ENCODE measurements at regions not wholly inside any gene's neighbourhood (a gene's known extent, or its start where the extent isn't known, plus 50 kb on each side); places are given as distances from the start of the nearest gene placed in this dataset.
"Not testable (repeated sequence)": the region's sequence is repeated elsewhere in the genome, so short reads cannot be mapped to it uniquely, and the experiment has no call there.

- H3K36me3 ChIP-seq, result no peaks in the 10 kb centered on the region
- no peaks in the 10 kb centered on the region for H3K27me3 ChIP-seq
- no peak for DNase-seq
Observed at GRCh38 chr15:58378241-58379085, 53.3 kb upstream of the LIPC start.

GRCh38 chr15:58379454-58379853 is 52.3 kb upstream of the LIPC start:
- H3K27me3 ChIP-seq; H3K9me3 ChIP-seq; ATAC-seq (ENCODE audit: low FRiP score in 2 of 2); H3K4me1 ChIP-seq; H3K36me3 ChIP-seq; H3K27ac ChIP-seq; DNase-seq; H3K4me3 ChIP-seq: not testable (repeated sequence)

More at GRCh38 chr15:58378241-58379085, 53.3 kb upstream of the LIPC start:
- H3K27ac ChIP-seq, result no peak overlapping the region
- no peaks in the 10 kb centered on the region for H3K4me1 ChIP-seq
- no peak overlapping the region for H3K4me3 ChIP-seq
- ATAC-seq (ENCODE audit: low FRiP score in 2 of 2), result no peak
- no peak for TF ChIP-seq POLR2AphosphoS5 (IDR thresholded peaks at IDR 0.05)
- TF ChIP-seq POLR2A (IDR thresholded peaks at IDR 0.05), result no peak
- TF ChIP-seq EP300 (IDR thresholded peaks at IDR 0.05), result no peak
- no peak for TF ChIP-seq CTCF (IDR thresholded peaks at IDR 0.05)
- 84 to 86% methylated on average over 6 of the region's 6 CpGs for WGBS, 2 donors
- peaks cover 0 to 5% (median 2%) of the 10 kb centered on the region in 4 donors for H3K9me3 ChIP-seq

GRCh38 chr15:58380280-58380945 is 51.4 kb upstream of the LIPC start:
- no peak for ATAC-seq (ENCODE audit: low FRiP score in 2 of 2)
- no peaks in the 10 kb centered on the region for H3K4me1 ChIP-seq
- peaks cover 0 to 5% (median 2%) of the 10 kb centered on the region in 4 donors for H3K9me3 ChIP-seq
- TF ChIP-seq CTCF (IDR thresholded peaks at IDR 0.05) (no peak), POLR2AphosphoS5 (IDR thresholded peaks at IDR 0.05) (no peak), EP300 (IDR thresholded peaks at IDR 0.05) (no peak), POLR2A (IDR thresholded peaks at IDR 0.05) (no peak)
- no peaks in the 10 kb centered on the region for H3K27me3 ChIP-seq
- no peak overlapping the region for H3K4me3 ChIP-seq
- no peaks in the 10 kb centered on the region for H3K36me3 ChIP-seq
- no peak for DNase-seq
- H3K27ac ChIP-seq, result no peak overlapping the region
- WGBS, 2 donors, result 69 to 81% methylated on average over 4 of the region's 4 CpGs

- H3K27ac ChIP-seq, result no peak overlapping the region
- H3K4me3 ChIP-seq, result no peak overlapping the region
- H3K27me3 ChIP-seq, result no peaks in the 10 kb centered on the region
- H3K36me3 ChIP-seq, result no peaks in the 10 kb centered on the region
- DNase-seq (no peak), ATAC-seq (ENCODE audit: low FRiP score in 2 of 2) (no peak)
- peak in 1 of 4 donors; percentile 28 for TF ChIP-seq EP300 (IDR thresholded peaks at IDR 0.05)
- TF ChIP-seq CTCF (IDR thresholded peaks at IDR 0.05), result no peak
- no peak for TF ChIP-seq POLR2A (IDR thresholded peaks at IDR 0.05)
- TF ChIP-seq POLR2AphosphoS5 (IDR thresholded peaks at IDR 0.05), result no peak
- peaks cover 0 to 5% (median 2%) of the 10 kb centered on the region in 4 donors for H3K9me3 ChIP-seq
- 75 to 77% methylated on average over 4 of the region's 4 CpGs for WGBS, 2 donors
- no peaks in the 10 kb centered on the region for H3K4me1 ChIP-seq
Observed at GRCh38 chr15:58381697-58382096, 50.1 kb upstream of the LIPC start.

Measured in upper lobe of left lung (tissue), 6 donors.